GM18861 (cell line): ENCODE measurements at regions not wholly inside any gene's neighbourhood (a gene's known extent, or its start where the extent isn't known, plus 50 kb on each side); places are given as distances from the start of the nearest gene placed in this dataset.

Experiments used
- ATAC-seq: cut with Tn5 transposase; IDR thresholded peaks from one replicate; pipeline ENCODE4 v1.9.1; 2021; ENCODE audit not compliant: unreplicated experiment

- no peak for ATAC-seq
These were observed 103.6 kb upstream of the MYO16 start for GRCh38 chr13:108525827-108526226.

GRCh38 chr13:108526286-108526685 lies 103.1 kb upstream of the MYO16 start:
- ATAC-seq = no peak

- ATAC-seq = no peak
These were observed 101.6 kb upstream of the MYO16 start for GRCh38 chr13:108527844-108528243.

- ATAC-seq = no peak
These were observed 101.1 kb upstream of the MYO16 start for GRCh38 chr13:108528303-108528702.

GRCh38 chr13:108533842-108534241 lies 95.6 kb upstream of the MYO16 start:
- no peak for ATAC-seq

GRCh38 chr13:108534728-108535127 lies 94.7 kb upstream of the MYO16 start:
- ATAC-seq = no peak

- no peak for ATAC-seq
These were observed 79.5 kb upstream of the MYO16 start for GRCh38 chr13:108549934-108550333.

GRCh38 chr13:108551674-108552073 lies 77.7 kb upstream of the MYO16 start:
- ATAC-seq = no peak

GRCh38 chr13:108558489-108558888 lies 70.9 kb upstream of the MYO16 start:
- no peak for ATAC-seq

- ATAC-seq = no peak
These were observed 69.3 kb upstream of the MYO16 start for GRCh38 chr13:108560093-108560492.

GRCh38 chr13:108561149-108561548 lies 68.3 kb upstream of the MYO16 start:
- no peak for ATAC-seq

GRCh38 chr13:108566413-108567170 lies 62.8 kb upstream of the MYO16 start:
- no peak for ATAC-seq

GRCh38 chr13:108572782-108573211 lies 56.6 kb upstream of the MYO16 start:
- ATAC-seq = no peak

- no peak for ATAC-seq
These were observed 56.0 kb upstream of the MYO16 start for GRCh38 chr13:108573455-108573854.

- ATAC-seq = no peak
These were observed 54.6 kb upstream of the MYO16 start for GRCh38 chr13:108574856-108575255.

- no peak for ATAC-seq
These were observed 54.0 kb upstream of the MYO16 start for GRCh38 chr13:108575430-108575829.
